HG02840 (cell line): ENCODE measurements at regions not wholly inside any gene's neighbourhood (a gene's known extent, or its start where the extent isn't known, plus 50 kb on each side); places are given as distances from the start of the nearest gene placed in this dataset.
"Not testable (repeated sequence)": the region's sequence is repeated elsewhere in the genome, so short reads cannot be mapped to it uniquely, and the experiment has no call there.

ENCODE experiments used
- ATAC-seq: cut with Tn5 transposase; IDR thresholded peaks from one replicate; pipeline ENCODE4 v1.9.1; 2021; ENCODE audit warnings: mild to moderate bottlenecking, moderate library complexity, moderate number of reproducible peaks; ENCODE audit not compliant: unreplicated experiment, low FRiP score

- ATAC-seq = no peak
Measured at GRCh38 chr4:108417923-108418322, 202.5 kb upstream of the RPL34 start.

- ATAC-seq = no peak
Measured at GRCh38 chr4:108416831-108417230, 203.5 kb upstream of the RPL34 start.

- no peak for ATAC-seq
Measured at GRCh38 chr4:108415389-108415788, 205.0 kb upstream of the RPL34 start.

GRCh38 chr4:108411836-108412235 is 208.5 kb upstream of the RPL34 start:
- no peak for ATAC-seq

- not testable (repeated sequence) for ATAC-seq
Measured at GRCh38 chr4:108409691-108410090, 210.7 kb upstream of the RPL34 start.

DNA sequence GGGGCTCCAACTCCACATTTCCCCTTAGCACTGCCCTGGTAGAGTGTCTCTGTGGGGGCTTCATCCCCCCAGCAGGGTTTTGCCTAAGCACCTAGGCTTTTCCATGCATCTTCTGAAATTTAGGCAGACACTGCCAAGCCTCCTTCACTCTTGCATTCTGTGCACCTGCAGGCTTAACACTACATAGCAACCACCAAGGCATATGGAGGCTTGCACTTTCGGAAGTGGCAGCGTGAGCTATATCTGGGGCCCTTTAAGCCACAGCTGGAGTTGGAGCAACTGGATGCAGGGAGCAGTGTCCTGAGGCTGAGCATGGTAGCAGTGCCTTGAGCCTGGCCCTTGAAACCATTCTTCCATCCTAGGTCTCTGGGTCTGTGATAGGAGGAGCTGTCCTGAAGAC is 214.8 kb upstream of the RPL34 start:
- no peak for ATAC-seq

GRCh38 chr4:108400309-108400708 is 220.1 kb upstream of the RPL34 start:
- ATAC-seq = no peak

GRCh38 chr4:108399610-108400265 is 220.6 kb upstream of the RPL34 start:
- ATAC-seq = no peak

DNA sequence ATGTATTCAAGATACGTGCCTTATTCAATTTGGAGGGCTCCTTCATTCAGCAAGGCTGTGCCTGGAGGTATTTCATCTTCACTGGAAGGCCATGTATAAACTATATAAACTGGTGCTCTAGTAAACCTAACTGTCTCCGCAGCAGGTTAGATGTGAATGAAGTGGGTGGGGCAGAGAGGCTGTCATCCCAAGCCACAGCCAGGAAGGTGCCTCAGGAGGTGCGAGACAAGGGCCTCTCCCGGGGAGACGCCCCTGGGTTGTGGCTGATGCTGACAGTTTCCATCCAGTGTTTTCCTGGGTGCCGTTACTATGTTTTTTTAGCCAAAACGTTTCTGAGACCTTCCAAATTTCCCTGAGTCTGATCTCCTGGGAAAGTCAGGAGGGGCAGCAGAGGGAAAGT is 221.5 kb upstream of the RPL34 start:
- no peak for ATAC-seq

DNA sequence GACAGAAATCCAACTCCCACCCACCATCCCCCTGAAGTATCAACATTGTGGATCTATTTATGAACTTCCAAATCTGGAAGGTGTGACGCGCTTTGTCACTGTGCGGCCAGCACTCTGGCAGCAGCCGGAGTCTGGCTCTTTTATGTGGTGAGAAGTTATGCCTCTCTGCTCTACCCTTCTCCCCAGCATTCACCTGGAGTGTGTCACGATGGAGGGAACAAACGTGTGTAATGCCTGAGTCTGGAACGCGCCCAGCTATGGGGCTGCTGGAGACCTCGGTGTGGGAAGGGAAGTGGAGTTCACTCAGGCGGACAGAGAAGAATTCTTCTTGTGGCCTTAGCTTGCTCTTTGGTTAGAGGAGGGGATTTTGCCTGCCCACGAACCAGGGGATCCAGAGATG is 222.1 kb upstream of the RPL34 start:
- ATAC-seq = no peak

- no peak for ATAC-seq
Measured at GRCh38 chr4:108397850-108398249, 222.5 kb upstream of the RPL34 start.

DNA sequence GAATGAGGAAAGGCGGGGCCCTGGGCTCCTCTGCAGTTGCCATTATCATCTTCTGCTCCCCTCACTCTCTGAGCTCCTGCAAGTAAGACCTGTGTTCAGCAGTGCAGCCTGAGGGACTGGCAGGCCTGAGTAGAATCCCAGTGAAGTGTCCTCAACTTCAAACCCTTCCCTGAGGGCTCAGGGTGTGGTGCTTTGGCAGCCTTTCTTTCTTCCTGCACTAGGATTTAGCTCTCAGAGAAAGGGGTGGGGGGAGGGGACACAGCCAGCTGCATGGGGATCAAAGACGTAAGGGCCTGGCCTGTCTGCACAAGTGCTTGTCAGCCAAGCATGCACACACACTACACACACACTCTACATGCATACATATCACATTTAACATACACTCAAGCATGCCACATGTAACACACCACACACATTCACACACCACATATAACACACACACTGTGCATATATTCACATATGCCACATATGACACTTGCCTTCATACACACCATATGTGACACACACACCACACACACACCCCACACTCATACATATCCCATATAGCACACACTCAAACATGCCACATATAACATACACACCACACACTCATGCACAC is 223.4 kb upstream of the RPL34 start:
- no peak for ATAC-seq

GRCh38 chr4:108395786-108396185 is 224.6 kb upstream of the RPL34 start:
- no peak for ATAC-seq

DNA sequence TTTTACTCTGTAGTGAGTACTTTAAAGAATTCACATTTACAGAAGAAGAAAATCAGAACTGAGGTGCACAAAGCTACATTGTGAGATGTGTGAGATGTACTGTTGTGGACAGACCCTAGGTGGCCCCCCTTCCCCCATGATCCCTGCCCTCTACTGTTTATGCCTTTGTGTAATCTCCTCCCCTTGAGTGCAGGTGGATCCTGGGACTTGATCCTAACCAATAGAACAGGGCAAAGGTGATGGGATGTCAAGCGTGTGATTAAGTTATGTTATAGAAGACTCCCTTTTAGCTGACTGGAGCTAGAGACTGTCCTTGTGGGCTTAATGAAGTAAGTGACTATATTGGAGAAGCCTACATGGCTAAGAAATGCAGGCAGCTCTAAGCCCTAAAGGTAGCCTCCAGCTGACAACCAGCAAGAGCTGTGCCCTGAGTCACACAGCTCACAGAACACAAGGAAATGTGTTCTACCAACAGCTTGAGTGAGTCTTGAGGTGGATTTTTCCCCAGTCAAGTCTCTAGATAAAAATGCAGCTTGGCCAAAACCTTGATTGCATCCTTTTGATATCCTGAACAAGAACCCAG is 225.2 kb upstream of the LEF1 start:
- no peak for ATAC-seq

DNA sequence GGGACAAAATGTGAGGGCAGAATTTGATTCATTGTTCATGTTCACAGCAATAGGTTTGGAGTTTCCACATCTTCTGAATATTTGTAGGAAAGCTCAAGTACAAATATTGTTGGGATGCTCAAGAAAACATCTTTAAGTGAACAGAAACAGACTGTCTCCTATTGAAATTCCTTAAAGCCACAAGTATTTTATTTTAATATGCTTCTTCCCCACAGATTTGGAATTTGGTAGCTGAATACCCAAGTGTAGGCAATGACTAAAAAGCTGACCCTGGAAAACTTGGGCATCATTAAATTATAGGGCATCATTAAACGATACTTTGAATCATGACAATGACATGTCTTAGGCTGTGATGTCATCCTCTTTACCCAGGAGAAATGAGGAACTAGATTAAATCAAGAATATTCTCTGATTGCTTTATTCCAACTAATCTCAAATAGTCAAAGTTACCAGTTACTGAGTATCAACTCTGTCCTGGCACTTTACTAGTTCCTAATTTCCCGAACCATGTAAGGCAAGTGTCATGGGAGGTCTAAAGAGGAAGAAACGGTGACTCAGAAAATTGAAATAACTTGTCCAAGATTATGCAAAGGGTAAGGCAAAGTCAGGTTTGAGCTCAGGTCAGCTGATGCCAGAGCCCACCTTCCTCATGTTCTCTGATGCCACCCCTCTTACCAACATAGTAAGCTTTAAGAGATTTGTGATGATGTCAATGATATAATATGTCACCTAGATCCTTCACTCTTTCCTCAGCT is 223.1 kb upstream of the LEF1 start:
- no peak for ATAC-seq

- no peak for ATAC-seq
Measured at GRCh38 chr4:108385076-108385475, 216.3 kb upstream of the LEF1 start.

DNA sequence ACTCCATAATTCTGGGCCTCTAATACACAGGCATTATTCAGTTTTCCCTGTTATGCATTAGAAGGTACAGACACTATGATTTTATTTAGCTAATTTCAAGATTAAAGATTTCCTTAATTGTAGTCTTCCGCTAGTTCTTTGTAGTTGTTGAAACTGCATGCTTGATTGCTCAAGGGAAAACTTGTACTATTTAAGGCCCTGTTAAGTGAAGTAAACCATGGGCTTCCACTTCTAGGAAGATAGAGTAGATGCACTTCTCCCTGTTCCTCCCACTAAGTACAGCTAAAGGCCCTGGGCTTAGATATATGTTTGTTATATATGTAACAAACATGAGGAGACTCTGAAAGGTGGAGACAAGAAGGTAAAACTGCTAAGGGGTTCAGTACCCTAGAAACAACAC is 215.8 kb upstream of the LEF1 start:
- no peak for ATAC-seq

DNA sequence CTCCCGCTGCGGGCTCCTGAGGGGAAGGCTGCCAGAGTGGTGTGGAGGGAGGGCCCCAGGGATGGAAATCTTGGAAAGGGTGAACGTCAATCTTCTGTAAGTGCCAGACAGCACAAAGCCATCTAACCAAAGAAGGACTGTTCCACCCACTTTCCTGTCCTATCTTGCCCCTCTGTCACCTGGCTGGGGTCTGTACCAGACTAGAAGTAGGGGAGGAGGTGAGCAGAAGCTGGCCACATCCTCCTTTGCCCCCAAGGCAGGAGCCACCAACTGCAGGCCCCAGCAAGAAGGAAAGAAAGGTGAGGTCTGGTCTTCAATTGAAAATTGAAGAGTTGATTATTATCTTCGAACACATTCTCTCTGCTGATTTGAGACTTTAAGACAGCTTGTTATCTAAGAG is 214.4 kb upstream of the LEF1 start:
- ATAC-seq = no peak

GRCh38 chr4:108382751-108383150 is 214.0 kb upstream of the LEF1 start:
- ATAC-seq = no peak

- ATAC-seq = no peak
Measured at GRCh38 chr4:108378164-108378563, 209.4 kb upstream of the LEF1 start.

- no peak for ATAC-seq
Measured at GRCh38 chr4:108377021-108377420, 208.3 kb upstream of the LEF1 start.
